HS-5 (cell line): ENCODE measurements at regions not wholly inside any gene's neighbourhood (a gene's known extent, or its start where the extent isn't known, plus 50 kb on each side); places are given as distances from the start of the nearest gene placed in this dataset.
"Not testable (repeated sequence)": the region's sequence is repeated elsewhere in the genome, so short reads cannot be mapped to it uniquely, and the experiment has no call there.

Source experiments
- DNase-seq: peaks from one replicate; pipeline ENCODE4 v3.0.0-alpha.2; 2012; ENCODE audit warnings: low read depth

- DNase-seq = no peak
Observed at GRCh38 chr7:17046666-17047065, 164.9 kb upstream of the AGR3 start.

GRCh38 chr7:17053164-17053563 lies 171.4 kb upstream of the AGR3 start:
- not testable (repeated sequence) for DNase-seq

GRCh38 chr7:17054206-17054605 lies 172.4 kb upstream of the AGR3 start:
- DNase-seq = no peak

- DNase-seq = no peak
Observed at GRCh38 chr7:17054836-17055235, 173.1 kb upstream of the AGR3 start.

GRCh38 chr7:17055596-17055995 lies 173.8 kb upstream of the AGR3 start:
- no peak for DNase-seq

- no peak for DNase-seq
Observed at GRCh38 chr7:17056491-17057142, 174.8 kb upstream of the AGR3 start.

GRCh38 chr7:17057143-17057509 lies 175.3 kb upstream of the AGR3 start:
- DNase-seq = no peak

GRCh38 chr7:17058568-17058967 lies 176.8 kb upstream of the AGR3 start:
- no peak for DNase-seq

GRCh38 chr7:17060051-17060450 lies 178.3 kb upstream of the AGR3 start:
- DNase-seq = no peak

- DNase-seq = no peak
Observed at GRCh38 chr7:17061443-17061842, 179.7 kb upstream of the AGR3 start.

- no peak for DNase-seq
Observed at GRCh38 chr7:17062151-17063044, 180.6 kb upstream of the AGR3 start.

GRCh38 chr7:17063045-17063383 lies 181.2 kb upstream of the AGR3 start:
- DNase-seq = no peak

GRCh38 chr7:17067691-17068090 lies 185.9 kb upstream of the AGR3 start:
- DNase-seq = no peak

GRCh38 chr7:17069146-17069545 lies 187.4 kb upstream of the AGR3 start:
- no peak for DNase-seq

GRCh38 chr7:17070231-17070708 lies 188.5 kb upstream of the AGR3 start:
- DNase-seq = no peak

- DNase-seq = no peak
Observed at GRCh38 chr7:17071866-17072265, 190.1 kb upstream of the AGR3 start.

- DNase-seq = no peak
Observed at GRCh38 chr7:17075601-17076255, 193.9 kb upstream of the AGR3 start.

- no peak for DNase-seq
Observed at GRCh38 chr7:17078298-17078697, 196.5 kb upstream of the AGR3 start.

- no peak for DNase-seq
Observed at GRCh38 chr7:17083392-17084165, 201.8 kb upstream of the AGR3 start.

GRCh38 chr7:17084166-17084475 lies 202.3 kb upstream of the AGR3 start:
- DNase-seq = no peak

GRCh38 chr7:17085186-17085585 lies 203.4 kb upstream of the AGR3 start:
- no peak for DNase-seq

- no peak for DNase-seq
Observed at GRCh38 chr7:17086403-17086802, 204.6 kb upstream of the AGR3 start.
